GM23338 (cell line): ENCODE measurements at regions not wholly inside any gene's neighbourhood (a gene's known extent, or its start where the extent isn't known, plus 50 kb on each side); places are given as distances from the start of the nearest gene placed in this dataset.

ENCODE experiments used
- CREB1 ChIP-seq: fragments of 250-450 bp; sonication (Bioruptor Pico); IDR thresholded peaks from 2 replicates; pipeline ENCODE4 v1.5.0; 2020; ENCODE audit warnings: low read depth, mild to moderate bottlenecking, moderate library complexity
- CTCF ChIP-seq, 2 experiments: fragments of 200-600 bp in 1 of 2; sonication (generic) in 1 of 2; conservative IDR thresholded peaks; 2 replicates each; pipeline versions ENCODE4 v1.5.1 to v1.6.1; 2016 to 2017; ENCODE audit warnings: antibody characterized with exemption in 2 of 2, low read depth in 2 of 2, mild to moderate bottlenecking in 2 of 2, moderate library complexity in 1 of 2
- ETS1 ChIP-seq: IDR thresholded peaks from 2 replicates; pipeline ENCODE4 v1.6.1; 2016; ENCODE audit warnings: antibody characterized with exemption
- EZH2 ChIP-seq: fragments of 200-600 bp; sonication (generic); IDR thresholded peaks from one replicate; pipeline ENCODE4 v1.8.0; 2017; ENCODE audit warnings: antibody characterized with exemption, mild to moderate bottlenecking, low read depth; ENCODE audit not compliant: unreplicated experiment
- EZH2phosphoT487 ChIP-seq: fragments of 200-600 bp; sonication (generic); IDR thresholded peaks from one replicate; pipeline ENCODE4 v1.8.1; 2018; ENCODE audit warnings: antibody characterized with exemption; ENCODE audit not compliant: unreplicated experiment
- JUNB ChIP-seq: IDR thresholded peaks from one replicate; pipeline ENCODE4 v1.6.1; 2016; ENCODE audit warnings: antibody characterized with exemption; ENCODE audit not compliant: unreplicated experiment
- NANOG ChIP-seq: IDR thresholded peaks from 2 replicates; pipeline ENCODE4 v1.6.1; 2016; ENCODE audit warnings: antibody characterized with exemption, borderline replicate concordance
- POLR2AphosphoS5 ChIP-seq: IDR thresholded peaks from 2 replicates; pipeline ENCODE4 v1.6.1; 2016; ENCODE audit warnings: antibody characterized with exemption, low read depth
- REST ChIP-seq: IDR thresholded peaks from one replicate; pipeline ENCODE4 v1.6.1; 2018; ENCODE audit warnings: antibody characterized with exemption; ENCODE audit not compliant: unreplicated experiment
- STAT1 ChIP-seq: IDR thresholded peaks from one replicate; pipeline ENCODE4 v1.6.1; 2016; ENCODE audit warnings: antibody characterized with exemption; ENCODE audit not compliant: unreplicated experiment
- ZNF114 ChIP-seq: fragments of 250-450 bp; sonication (Bioruptor Pico); IDR thresholded peaks from 2 replicates; pipeline ENCODE4 v1.5.0; 2020; ENCODE audit warnings: mild to moderate bottlenecking, moderate library complexity
- ZNF331 ChIP-seq: fragments of 250-450 bp; sonication (Bioruptor Pico); IDR thresholded peaks from 2 replicates; pipeline ENCODE4 v1.5.0; 2020; ENCODE audit warnings: low read depth, mild to moderate bottlenecking, moderate library complexity
- ZNF462 ChIP-seq: fragments of 250-450 bp; sonication (Bioruptor Pico); IDR thresholded peaks from 2 replicates; pipeline ENCODE4 v1.5.0; 2020; ENCODE audit warnings: mild to moderate bottlenecking, moderate library complexity

GRCh38 chr4:147025042-147025441, 79.4 kb upstream of the TTC29 start:
- TF ChIP-seq EZH2 (no peak), CTCF (conservative IDR thresholded peaks at IDR 0.05; ENCODE audit: low read depth in 2 of 2) (no peak), ZNF114 (CRISPR knock-in tag) (no peak), POLR2AphosphoS5 (no peak), EZH2phosphoT487 (no peak), REST (no peak), STAT1 (no peak), ZNF462 (CRISPR knock-in tag) (0 out of 2 replicates have a peak, but pooled peaks have one; percentile 17), ETS1 (no peak), NANOG (no peak), JUNB (no peak), ZNF331 (CRISPR knock-in tag) (no peak), CREB1 (CRISPR knock-in tag) (no peak)
